IPS-NIHi11 (cell line): ENCODE measurements at regions not wholly inside any gene's neighbourhood (a gene's known extent, or its start where the extent isn't known, plus 50 kb on each side); places are given as distances from the start of the nearest gene placed in this dataset.
A peak's percentile ranks its signal among the peaks of the same experiment; 100 is the strongest.

Experiments
- DNase-seq: peaks from one replicate; pipeline ENCODE4 v3.0.0; 2012; ENCODE audit warnings: mixed read lengths, low spot score

GRCh38 chr4:181416966-181417365 is 826.2 kb upstream of the TENM3 start:
- DNase-seq, result no peak

- no peak for DNase-seq
These were observed 824.7 kb upstream of the TENM3 start for GRCh38 chr4:181418496-181418895.

- DNase-seq, result no peak
These were observed 822.3 kb upstream of the TENM3 start for GRCh38 chr4:181420950-181421349.

GRCh38 chr4:181424362-181425016 is 818.7 kb upstream of the TENM3 start:
- no peak for DNase-seq

- DNase-seq, result no peak
These were observed 816.1 kb upstream of the TENM3 start for GRCh38 chr4:181427076-181427475.

- DNase-seq, result no peak
These were observed 812.2 kb upstream of the TENM3 start for GRCh38 chr4:181431006-181431405.

- no peak for DNase-seq
These were observed 811.5 kb upstream of the TENM3 start for GRCh38 chr4:181431661-181432060.

- DNase-seq, result peak; percentile 22
These were observed 810.9 kb upstream of the TENM3 start for GRCh38 chr4:181432335-181432734.

- DNase-seq, result peak; percentile 17
These were observed 805.3 kb upstream of the TENM3 start for GRCh38 chr4:181437895-181438294.

- no peak for DNase-seq
These were observed 804.6 kb upstream of the TENM3 start for GRCh38 chr4:181438641-181439040.

GRCh38 chr4:181443021-181443420 is 800.2 kb upstream of the TENM3 start:
- no peak for DNase-seq

- DNase-seq, result no peak
These were observed 777.4 kb upstream of the TENM3 start for GRCh38 chr4:181465826-181466225.

GRCh38 chr4:181468451-181468850 is 774.8 kb upstream of the TENM3 start:
- no peak for DNase-seq

GRCh38 chr4:181470306-181470705 is 772.9 kb upstream of the TENM3 start:
- no peak for DNase-seq

- no peak for DNase-seq
These were observed 767.8 kb upstream of the TENM3 start for GRCh38 chr4:181475359-181475758.

GRCh38 chr4:181475781-181476507 is 767.3 kb upstream of the TENM3 start:
- peak; percentile 11 for DNase-seq

- no peak for DNase-seq
These were observed 766.7 kb upstream of the TENM3 start for GRCh38 chr4:181476508-181476890.

GRCh38 chr4:181477591-181477990 is 765.6 kb upstream of the TENM3 start:
- DNase-seq, result no peak

- DNase-seq, result no peak
These were observed 764.5 kb upstream of the TENM3 start for GRCh38 chr4:181478656-181479055.

GRCh38 chr4:181479141-181479540 is 764.1 kb upstream of the TENM3 start:
- DNase-seq, result peak; percentile 17

- DNase-seq, result no peak
These were observed 758.8 kb upstream of the TENM3 start for GRCh38 chr4:181484396-181484795.

GRCh38 chr4:181488926-181489325 is 754.3 kb upstream of the TENM3 start:
- no peak for DNase-seq

- no peak for DNase-seq
These were observed 745.1 kb upstream of the TENM3 start for GRCh38 chr4:181498148-181498547.

- no peak for DNase-seq
These were observed 740.6 kb upstream of the TENM3 start for GRCh38 chr4:181502611-181503010.
